ENCODE measurements at regions not wholly inside any gene's neighbourhood (a gene's known extent, or its start where the extent isn't known, plus 50 kb on each side); places are given as distances from the start of the nearest gene placed in this dataset.
"Not testable (repeated sequence)": the region's sequence is repeated elsewhere in the genome, so short reads cannot be mapped to it uniquely, and the experiment has no call there.

GRCh38 chr21:10414121-10414924, 107.1 kb upstream of the TPTE start:
- TF ChIP-seq REST (IDR thresholded peaks at IDR 0.05; ENCODE audit: borderline replicate concordance); REST (CRISPR knock-in tag; IDR thresholded peaks at IDR 0.05; ENCODE audit: low read depth); FOS (IDR thresholded peaks at IDR 0.05; ENCODE audit: extremely low read depth, insufficient read length); HNRNPL (IDR thresholded peaks at IDR 0.05; ENCODE audit: low read depth, low read length); CEBPG (CRISPR knock-in tag; IDR thresholded peaks at IDR 0.05); CEBPG (tag; conservative IDR thresholded peaks at IDR 0.05 in 1 of 2, IDR thresholded peaks at IDR 0.05 in 1 of 2); GABPB1 (CRISPR knock-in tag; IDR thresholded peaks at IDR 0.05): not testable (repeated sequence)
